GM12873 (cell line): ENCODE measurements at regions not wholly inside any gene's neighbourhood (a gene's known extent, or its start where the extent isn't known, plus 50 kb on each side); places are given as distances from the start of the nearest gene placed in this dataset.

Experiments
- TF ChIP-seq, protein P1 (sequence below): IDR thresholded peaks from 2 replicates; pipeline ENCODE4 v1.5.1; 2012; ENCODE audit warnings: low read depth, mild to moderate bottlenecking, moderate library complexity, low read length, control low read depth; ENCODE audit not compliant: insufficient read depth; ENCODE audit errors: missing control alignments

DNA sequence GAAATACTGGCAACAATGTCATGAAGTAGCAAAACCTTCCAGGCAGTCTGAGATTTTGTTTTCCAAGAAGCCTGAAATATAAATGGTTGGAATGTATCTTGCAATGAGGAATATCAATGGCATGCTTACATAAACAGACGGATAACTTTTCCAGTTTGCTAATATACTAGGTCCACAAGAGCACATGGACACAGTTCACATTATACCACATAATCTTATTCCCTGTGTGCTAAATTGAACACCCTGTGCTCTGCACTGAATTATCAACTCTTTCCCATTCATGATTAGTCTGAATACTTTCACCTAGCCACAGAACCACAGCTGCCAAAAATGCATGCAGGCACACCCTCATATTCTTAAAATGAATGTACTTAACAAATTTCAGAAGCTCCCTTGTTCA lies 274.3 kb downstream of the COL12A1 start:
- TF ChIP-seq, protein P1, sequence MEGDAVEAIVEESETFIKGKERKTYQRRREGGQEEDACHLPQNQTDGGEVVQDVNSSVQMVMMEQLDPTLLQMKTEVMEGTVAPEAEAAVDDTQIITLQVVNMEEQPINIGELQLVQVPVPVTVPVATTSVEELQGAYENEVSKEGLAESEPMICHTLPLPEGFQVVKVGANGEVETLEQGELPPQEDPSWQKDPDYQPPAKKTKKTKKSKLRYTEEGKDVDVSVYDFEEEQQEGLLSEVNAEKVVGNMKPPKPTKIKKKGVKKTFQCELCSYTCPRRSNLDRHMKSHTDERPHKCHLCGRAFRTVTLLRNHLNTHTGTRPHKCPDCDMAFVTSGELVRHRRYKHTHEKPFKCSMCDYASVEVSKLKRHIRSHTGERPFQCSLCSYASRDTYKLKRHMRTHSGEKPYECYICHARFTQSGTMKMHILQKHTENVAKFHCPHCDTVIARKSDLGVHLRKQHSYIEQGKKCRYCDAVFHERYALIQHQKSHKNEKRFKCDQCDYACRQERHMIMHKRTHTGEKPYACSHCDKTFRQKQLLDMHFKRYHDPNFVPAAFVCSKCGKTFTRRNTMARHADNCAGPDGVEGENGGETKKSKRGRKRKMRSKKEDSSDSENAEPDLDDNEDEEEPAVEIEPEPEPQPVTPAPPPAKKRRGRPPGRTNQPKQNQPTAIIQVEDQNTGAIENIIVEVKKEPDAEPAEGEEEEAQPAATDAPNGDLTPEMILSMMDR: no peak

DNA sequence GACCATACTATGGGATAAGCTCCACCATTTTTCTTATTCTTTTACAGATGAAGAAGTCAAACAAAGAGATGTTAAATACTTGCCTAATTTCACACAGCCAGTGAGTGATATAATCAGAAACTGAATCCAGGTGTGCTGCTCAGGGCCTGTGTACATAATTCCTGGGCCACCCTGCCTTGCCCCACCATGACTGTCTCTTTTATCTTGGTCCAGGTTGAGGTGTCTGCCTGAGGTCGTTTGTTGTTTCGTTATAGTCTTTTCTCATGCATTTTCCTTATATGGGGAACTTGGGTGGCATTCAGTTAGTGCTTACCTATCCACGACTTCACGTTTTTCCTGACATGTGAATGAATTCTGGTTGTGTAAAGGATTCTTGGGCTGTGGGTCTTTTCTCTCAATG lies 277.6 kb downstream of the COL12A1 start:
- TF ChIP-seq, protein P1: no peak

DNA sequence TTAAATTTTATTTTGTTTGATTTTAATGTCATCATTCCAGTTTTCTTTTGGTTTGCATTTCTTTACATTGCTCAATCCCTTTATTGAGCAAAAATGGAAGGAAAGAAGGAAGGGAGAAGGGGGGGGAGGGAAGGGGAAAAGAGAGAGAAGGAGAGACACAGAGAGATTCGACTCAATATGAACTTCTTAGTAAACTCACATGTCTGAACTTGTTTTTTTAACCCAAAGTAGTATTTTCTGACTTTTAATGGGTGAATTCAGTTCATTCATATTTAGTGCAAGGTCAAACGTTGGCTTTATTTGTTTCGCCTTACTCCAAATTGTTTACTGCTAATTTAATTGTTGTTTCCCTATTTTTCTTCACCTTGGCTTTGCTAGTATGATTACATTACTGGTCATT lies 278.6 kb downstream of the COL12A1 start:
- TF ChIP-seq, protein P1: no peak

DNA sequence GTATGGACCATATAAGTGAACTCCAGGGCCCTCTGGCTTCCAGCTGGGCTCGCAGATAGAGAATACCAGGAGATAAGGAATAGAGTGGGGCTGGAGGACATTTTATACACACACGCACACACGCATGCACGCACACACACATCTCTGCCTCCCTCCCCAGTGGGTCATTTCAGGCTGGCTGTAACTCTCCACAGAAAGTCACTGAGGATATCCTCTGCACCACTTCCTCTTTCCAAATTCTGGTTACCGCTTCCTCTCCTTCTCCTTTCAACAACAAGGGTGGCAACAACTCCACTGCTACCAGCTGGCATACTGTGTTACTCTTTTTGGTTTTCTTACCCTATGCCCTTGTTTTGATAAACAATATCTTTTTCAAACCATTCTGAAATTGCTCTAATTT lies 280.2 kb downstream of the COL12A1 start:
- TF ChIP-seq, protein P1: no peak

DNA sequence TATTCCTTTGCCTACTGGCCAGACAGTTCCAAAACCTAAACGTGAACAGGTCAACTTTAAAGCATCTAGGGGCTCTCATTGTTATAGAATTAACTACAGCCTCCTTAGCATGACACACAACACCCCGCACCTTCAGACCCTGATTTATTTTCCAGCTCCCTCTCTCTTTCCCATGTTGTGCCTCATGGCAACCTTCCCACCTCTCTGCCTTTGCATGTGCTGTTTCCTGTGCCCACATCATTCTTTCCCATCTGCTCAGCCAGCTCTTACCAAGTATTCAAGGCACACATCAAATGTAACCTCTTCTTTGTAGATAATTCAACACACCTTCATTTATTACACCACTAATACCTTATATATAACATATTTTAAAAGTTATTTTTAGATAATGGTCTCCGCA lies 291.0 kb downstream of the COL12A1 start:
- TF ChIP-seq, protein P1: no peak

DNA sequence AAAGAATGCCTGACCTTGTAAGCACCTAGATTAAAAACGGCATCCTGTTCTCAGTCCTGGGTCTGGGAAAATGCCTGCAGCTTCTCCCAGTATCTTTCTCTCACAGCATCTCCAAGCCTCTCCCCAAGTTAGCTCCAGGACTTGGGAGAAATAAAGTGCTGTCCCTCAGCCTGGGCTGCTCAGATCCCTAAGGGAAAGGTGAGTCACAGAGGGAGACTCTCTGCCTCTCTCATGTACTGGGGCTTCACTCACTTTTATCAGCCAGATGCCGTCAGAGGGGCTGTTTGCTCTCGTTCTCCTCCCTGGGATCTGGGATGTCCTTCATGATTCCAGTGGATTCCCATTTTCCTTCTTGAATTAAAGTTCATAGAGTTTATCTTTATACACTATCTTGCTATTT lies 293.6 kb downstream of the COL12A1 start:
- TF ChIP-seq, protein P1: no peak

DNA sequence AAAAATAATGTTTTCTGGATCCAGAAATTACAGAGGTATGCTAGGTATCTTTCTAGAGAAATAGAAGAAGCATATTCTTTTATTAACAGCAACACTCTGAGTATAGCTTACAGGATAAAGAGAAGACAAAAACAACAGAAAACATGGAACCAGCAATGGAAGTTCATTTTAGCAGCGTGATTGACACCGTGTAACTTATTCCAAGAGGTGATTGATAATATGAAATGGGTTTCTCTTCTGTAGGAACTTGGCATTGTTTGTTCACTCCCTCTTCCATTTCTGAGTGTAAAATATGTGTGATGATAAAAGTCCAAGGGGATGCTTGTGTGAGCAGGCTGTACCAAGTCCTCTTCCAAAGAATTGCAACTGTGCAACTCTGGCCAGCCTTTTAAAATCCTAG lies 303.0 kb downstream of the COL12A1 start:
- TF ChIP-seq, protein P1: no peak

DNA sequence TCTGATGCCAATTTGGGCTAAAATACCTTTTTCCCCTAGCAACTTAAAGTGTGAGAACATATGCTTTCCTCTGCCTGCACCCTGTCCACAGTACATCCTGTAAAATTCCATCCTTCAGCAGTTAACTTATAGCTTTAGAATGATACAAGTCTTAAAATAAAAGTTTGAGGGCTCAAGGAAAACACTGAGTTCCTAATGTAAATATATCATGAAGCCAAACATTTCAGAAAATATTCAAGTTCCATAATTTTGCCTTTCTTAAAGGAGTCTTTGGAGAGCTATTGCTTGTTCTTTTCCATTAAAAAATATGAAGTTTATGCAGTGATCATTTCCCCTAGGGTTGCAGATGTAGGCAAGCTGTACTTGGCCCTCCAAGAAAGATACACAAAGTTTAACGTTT lies 303.8 kb downstream of the COL12A1 start:
- TF ChIP-seq, protein P1: no peak
